Stimulated activated CD4-positive, alpha-beta T cell treated with anti-CD3 and anti-CD28 coated beads, Interleukin-2, amount 100 ng/mL, for 24 hours (primary cell): ENCODE measurements at regions not wholly inside any gene's neighbourhood (a gene's known extent, or its start where the extent isn't known, plus 50 kb on each side); places are given as distances from the start of the nearest gene placed in this dataset.
"Not testable (repeated sequence)": the region's sequence is repeated elsewhere in the genome, so short reads cannot be mapped to it uniquely, and the experiment has no call there.

Experiments used
- DNase-seq, 2 donors: peaks; one replicate each; pipeline ENCODE4 v3.0.0-alpha.2; 2020

- DNase-seq, result no peak
Observed at GRCh38 chr1:221268295-221268694, 389.1 kb downstream of the HLX start.

- no peak for DNase-seq
Observed at GRCh38 chr1:221271701-221272100, 392.5 kb downstream of the HLX start.

DNA sequence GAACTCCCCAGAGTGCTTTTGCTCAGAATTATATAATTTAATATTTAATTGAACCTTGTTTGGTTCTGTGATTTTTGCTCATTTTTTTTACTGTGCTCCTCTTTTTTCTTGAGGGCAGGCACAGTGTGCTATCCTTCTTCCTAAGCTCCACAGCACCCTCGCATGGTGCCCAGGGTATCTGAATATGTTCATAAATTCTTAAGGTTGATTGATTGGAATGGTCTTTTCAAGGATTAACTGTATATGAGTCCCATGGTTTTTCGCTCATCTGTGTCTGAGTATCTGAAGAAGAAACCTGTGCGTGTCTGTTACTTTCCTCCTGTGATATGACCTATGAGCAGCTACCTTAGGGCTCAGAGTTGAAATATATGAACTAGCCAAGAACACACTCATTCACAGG lies 393.7 kb downstream of the HLX start:
- no peak for DNase-seq

DNA sequence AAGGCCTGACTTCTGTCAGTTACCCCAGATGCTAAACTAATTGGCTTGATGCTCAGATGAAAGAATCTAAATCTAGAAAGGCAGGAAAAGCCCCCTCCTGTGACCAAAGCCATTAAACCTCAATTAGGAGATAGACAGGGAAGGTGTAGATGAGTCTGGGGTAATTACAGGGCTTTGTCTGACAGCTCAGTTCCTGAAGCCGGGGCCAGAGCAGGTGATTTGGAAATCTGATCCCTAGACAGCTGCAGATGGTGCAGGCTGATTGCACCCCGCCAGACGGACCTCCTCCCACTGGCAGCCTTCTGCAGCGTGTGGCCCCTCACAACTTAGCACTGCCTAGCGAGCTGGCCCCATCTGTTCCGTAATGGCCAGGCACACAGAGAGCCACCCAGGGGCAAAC lies 395.1 kb downstream of the HLX start:
- no peak for DNase-seq

DNA sequence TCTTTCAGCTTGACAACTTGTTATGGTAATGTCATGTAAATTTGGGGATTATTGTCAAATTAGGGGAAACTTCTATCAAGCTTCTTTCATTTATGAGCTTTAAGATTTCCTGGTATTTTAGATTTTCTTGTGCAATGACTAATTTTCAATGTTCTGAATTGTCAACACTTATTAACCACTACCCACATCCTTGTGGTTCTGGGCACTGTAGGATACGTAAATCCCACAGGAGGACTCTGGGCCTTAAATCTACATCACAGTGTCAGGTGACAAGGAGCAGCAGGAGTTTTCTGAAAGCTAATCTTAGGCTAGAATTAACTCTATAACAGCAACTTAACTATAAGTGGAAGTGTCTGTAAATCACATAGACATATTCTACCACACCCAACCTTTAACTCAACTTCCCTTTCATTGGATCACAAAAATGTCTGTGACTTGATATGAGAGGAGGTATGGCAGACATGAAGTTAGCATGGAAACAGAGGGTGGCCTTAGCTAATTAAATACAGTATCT lies 397.7 kb downstream of the HLX start:
- DNase-seq, result no peak

DNA sequence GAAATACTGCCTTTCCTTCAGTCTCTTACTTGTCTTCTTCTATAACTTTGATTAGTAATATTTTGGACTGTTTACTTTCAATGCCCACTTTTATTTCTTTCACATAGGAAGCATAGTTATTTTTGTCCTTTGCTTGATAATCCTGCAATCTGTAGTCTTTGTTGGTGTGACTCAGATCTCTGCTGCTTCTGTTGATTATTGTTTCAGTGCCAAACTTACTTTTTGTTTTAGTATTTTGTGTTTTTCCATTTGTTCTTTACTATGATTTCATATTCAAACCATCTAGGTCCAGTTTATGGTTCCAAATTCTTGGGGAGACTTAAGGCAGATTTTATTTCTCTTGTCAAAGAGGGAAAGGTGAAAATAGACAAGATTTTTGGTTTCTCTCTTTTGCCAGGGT lies 399.9 kb downstream of the HLX start:
- DNase-seq, result no peak

GRCh38 chr1:221283532-221283931 lies 404.3 kb downstream of the HLX start:
- no peak for DNase-seq

GRCh38 chr1:221284028-221284427 lies 404.8 kb downstream of the HLX start:
- DNase-seq, result no peak

DNA sequence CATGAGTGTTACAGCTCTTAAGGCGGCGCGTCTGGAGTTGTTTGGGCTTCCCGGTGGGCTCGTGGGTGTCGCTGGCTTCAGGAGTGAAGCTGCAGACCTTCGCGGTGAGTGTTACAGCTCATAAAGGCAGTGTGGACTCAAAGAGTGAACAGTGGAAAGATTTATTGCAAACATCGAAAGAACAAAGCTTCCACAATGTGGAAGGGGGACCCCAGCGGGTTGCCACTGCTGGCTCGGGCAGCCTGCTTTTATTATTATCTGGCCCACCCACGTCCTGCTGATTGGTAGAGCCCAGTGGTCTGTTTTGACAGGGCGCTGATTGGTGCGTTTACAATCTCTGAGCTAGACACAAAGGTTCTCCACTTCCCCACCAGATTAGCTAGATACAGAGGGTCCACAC lies 405.7 kb downstream of the HLX start:
- not testable (repeated sequence) for DNase-seq

DNA sequence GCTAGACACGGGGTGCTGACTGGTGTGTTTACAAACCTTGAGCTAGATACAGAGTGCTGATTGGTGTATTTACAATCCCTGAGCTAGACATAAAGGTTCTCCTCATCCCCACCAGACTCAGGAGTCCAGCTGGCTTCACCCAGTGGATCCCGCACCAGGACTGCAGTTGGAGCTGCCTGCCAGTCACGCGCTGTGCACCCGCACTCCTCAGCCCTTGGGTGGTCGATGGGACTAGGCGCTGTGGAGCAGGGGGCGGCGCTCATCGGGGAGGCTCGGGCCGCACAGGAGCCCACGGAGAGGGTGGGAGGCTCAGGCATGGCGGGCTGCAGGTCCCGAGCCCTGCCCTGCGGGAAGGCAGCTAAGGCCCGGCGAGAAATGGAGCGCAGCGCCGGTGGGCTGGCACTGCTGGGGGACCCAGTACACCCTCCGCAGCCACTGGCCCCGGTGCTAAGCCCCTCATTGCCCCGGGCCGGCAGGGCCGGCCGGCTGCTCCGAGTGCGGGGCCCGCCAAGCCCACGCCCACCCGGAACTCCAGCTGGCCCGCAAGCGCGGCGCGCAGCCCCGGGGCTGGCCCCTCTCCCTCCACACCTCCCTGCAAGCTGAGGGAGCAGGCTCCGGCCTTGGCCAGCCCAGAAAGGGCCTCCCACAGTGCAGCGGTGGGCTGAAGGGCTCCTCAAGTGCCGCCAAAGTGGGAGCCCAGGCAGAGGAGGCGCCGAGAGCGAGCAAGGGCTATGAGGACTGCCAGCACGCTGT lies 406.4 kb downstream of the HLX start:
- DNase-seq, result not testable (repeated sequence)

DNA sequence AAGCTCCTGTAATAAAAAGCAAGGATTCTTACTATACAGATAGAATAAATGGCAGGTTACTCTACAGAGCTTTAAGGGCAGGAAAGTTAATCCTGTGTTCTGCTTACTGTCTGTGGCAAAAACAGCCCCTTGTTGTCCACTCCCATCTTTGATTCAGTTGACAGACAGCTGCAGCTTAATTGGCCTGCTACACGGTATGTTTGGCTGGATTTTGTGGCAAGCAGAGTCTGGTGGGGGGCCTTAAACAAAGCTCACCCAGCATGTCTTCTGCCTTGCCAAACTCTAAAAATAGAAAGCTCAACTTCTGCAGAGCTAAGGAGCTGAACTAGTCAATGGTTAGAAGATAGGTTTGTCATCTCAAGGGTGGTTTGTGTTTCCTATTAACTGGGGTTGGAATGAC lies 407.2 kb downstream of the HLX start:
- no peak for DNase-seq

GRCh38 chr1:221289103-221289502 lies 409.9 kb downstream of the HLX start:
- DNase-seq, result no peak

GRCh38 chr1:221290669-221291068 lies 411.4 kb downstream of the HLX start:
- no peak for DNase-seq

DNA sequence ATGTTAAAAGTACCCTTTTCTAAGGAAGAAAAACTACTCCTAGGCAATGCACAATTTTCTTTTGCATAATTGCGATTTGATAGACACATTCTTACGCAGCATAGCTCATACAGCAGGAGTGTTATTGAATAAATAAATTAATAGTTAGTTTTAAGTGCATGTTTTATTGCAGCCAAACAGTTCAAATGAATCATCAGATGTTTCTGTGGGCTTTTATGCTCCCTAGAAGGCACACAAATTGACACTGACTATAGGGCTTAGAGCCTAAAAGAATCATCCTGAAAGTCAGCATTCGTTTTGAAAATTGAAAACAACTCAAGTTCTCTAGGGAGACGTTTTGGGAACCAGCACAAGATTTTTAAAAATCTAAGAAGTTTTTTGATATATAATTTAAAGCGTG lies 411.9 kb downstream of the HLX start:
- no peak for DNase-seq

DNA sequence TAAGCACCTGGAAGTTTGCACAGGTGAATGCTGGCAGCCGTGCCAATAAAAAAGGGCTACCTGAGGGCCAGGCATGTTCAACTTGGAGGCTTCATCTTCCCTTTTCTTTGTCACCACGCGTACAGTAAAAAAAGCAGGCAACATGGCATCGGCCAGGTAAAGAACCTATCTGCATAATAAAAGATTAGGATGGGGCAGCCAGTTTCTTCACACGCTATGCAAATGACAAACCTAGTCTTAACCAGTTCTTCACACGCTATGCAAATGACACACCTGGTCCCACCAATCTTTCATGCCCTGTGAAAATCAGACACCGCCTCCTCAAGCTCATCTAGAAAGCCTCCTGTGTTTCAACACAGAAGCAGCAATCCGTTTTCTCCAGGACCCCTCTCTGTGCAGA lies 413.4 kb downstream of the HLX start:
- DNase-seq, result no peak

GRCh38 chr1:221294242-221294641 lies 415.0 kb downstream of the HLX start:
- no peak for DNase-seq

DNA sequence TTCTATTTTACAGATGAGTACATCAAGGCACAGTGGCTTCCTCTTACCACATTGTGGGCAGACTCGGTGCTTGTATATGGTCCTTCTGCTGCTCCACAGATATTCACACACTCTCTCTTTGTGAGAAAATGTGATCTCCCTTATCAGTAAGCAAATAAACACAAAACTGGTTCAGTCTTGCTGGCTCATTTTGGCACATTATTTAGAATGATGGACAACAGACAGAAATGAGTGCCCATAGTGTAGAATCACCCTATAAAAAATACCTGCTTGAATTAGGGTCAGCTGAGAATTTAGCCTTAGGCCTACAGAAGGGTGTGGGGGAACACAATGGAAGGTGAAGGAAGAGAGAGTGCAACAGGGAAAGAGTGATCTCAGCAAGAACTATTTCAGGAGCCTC lies 423.1 kb downstream of the HLX start:
- no peak for DNase-seq

- DNase-seq, result no peak
Observed at GRCh38 chr1:221302810-221303209, 423.6 kb downstream of the HLX start.

- DNase-seq, result no peak
Observed at GRCh38 chr1:221303623-221304022, 424.4 kb downstream of the HLX start.

DNA sequence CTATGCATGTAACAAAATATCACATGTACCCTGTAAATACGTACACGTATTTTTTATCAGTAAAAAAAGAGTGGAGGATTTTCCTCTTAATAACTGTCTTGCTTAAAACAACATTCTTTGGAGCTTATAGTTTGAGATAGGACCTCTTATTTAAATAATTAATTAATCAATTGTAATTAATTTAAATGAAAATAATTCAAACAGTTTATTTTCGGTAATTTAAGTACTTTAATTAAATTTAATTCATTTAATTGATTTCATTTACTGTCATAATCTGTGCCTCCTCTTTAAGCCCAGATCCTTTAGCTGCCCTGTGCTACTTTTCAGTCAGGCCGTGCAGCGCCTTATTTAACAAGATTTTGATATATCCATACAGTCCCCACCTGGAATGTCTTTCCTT lies 427.0 kb downstream of the HLX start:
- DNase-seq, result no peak

DNA sequence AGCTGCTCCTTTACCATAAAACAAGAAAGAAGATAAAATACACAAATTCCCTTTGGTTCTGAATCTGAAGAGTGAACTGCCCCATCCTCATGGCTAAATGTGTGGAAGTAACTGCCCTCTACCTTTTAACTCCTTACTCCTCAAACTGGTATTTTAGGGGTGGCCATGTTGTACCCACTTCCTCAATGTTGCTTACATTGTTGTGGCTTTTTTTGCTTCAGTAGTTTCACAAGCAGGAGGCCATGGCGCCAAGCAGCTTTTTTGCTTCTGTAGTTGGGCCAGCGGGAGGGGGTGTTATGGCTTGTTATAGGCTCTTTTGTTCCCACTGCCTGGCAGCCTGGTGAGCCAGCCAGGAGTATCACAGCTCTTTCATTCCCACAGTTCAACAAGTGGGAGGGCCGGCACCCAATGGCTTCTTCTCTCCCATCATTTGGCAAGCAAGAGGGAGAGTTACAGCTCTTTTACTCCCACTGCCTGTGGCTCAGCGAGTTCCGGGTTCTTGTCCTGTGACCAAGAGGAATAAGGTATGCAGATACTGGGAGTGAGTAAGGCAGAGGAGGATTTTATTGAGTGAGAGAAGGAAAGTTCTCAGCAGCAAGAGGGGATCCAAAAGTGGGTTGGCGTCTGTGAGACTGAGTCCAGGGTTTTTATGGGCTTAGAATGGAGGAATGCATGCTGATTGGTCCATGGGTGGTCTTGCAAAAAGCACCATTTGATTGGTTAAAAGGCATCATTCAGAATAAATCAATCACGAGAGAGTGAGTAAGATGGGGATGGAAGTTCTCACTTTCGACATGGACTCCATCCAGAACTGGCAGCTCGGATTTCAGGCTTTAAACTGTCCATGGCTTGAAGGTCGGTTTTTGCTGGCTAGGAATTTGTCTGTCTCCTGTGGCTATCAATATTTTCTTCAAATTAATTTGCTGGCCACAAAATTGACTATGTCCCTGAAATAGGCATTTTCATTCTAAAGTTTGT lies 429.6 kb downstream of the HLX start:
- DNase-seq, result no peak

DNA sequence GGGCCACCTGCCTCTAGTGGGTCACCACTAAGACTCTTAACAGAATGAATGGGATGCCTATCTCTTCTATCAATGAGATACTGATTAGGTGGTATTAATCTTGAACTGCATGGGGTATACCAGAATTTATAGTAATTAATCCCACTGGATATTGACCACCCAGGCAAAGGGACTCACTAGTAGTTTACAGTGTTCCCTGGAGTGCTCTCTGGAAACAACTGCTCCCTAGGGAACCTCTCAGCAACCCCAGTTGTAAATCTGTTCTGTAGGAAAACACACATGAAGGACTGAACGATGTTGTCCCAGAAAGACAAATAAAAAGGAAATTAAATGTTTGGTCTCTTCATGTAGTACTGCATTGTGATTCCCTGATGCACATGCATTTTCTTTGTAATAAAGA lies 430.5 kb downstream of the HLX start:
- DNase-seq, result no peak

DNA sequence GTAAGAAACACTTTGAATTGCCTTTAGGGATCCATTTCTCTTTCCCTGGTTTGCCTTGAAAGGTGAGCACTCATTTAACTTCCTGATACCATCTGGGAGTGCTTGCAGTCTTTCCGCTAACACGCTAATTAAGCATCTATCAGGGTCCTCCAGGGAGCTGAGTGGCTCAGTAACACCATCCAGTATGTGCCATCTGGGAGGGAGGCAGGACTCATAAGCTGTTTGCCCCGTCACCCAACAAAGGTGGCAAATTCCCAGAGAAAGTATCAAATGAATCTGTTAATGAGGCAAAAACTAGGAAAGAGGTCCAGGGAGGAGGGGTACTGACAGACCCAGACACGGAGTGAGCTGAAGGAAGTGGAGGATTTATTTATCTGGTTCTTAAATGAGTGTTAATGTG lies 430.9 kb downstream of the HLX start:
- no peak for DNase-seq

- DNase-seq, result no peak
Observed at GRCh38 chr1:221315330-221315729, 426.6 kb downstream of the DUSP10 start.
